ENCODE measurements at regions not wholly inside any gene's neighbourhood (a gene's known extent, or its start where the extent isn't known, plus 50 kb on each side); places are given as distances from the start of the nearest gene placed in this dataset.
"Not testable (repeated sequence)": the region's sequence is repeated elsewhere in the genome, so short reads cannot be mapped to it uniquely, and the experiment has no call there.

DNA sequence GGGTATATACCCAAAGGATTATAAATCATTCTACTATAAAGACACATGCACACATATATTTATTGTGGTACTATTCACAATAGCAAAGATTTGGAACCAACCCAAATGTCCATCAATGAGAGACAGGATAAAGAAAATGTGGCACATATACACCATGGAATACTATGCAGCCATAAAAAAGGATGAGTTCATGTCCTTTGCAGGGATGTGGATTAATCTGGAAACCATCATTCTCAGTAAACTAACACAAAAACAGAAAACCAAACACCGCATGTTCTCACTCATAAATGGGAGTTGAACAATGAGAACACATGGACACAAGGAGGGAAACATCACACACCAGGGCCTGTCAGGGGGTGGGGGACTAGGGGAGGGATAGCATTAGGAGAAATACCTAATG, 281.4 kb upstream of the TBX18 start:
- TF ChIP-seq, protein P1, sequence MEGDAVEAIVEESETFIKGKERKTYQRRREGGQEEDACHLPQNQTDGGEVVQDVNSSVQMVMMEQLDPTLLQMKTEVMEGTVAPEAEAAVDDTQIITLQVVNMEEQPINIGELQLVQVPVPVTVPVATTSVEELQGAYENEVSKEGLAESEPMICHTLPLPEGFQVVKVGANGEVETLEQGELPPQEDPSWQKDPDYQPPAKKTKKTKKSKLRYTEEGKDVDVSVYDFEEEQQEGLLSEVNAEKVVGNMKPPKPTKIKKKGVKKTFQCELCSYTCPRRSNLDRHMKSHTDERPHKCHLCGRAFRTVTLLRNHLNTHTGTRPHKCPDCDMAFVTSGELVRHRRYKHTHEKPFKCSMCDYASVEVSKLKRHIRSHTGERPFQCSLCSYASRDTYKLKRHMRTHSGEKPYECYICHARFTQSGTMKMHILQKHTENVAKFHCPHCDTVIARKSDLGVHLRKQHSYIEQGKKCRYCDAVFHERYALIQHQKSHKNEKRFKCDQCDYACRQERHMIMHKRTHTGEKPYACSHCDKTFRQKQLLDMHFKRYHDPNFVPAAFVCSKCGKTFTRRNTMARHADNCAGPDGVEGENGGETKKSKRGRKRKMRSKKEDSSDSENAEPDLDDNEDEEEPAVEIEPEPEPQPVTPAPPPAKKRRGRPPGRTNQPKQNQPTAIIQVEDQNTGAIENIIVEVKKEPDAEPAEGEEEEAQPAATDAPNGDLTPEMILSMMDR (IDR thresholded peaks at IDR 0.05) = not testable (repeated sequence)
- not testable (repeated sequence) for TF ChIP-seq POLR2A, EP300 (IDR thresholded peaks at IDR 0.05)

Measured in ovary (tissue), 3 donors.